Hepatocyte (in vitro differentiated cells): ENCODE measurements at regions not wholly inside any gene's neighbourhood (a gene's known extent, or its start where the extent isn't known, plus 50 kb on each side); places are given as distances from the start of the nearest gene placed in this dataset.

ENCODE experiments used
- DNase-seq: peaks from one replicate; pipeline ENCODE4 v3.0.0-alpha.2; 2016; ENCODE audit warnings: low spot score
- H2AFZ ChIP-seq: fragments of 200-600 bp; sonication (generic); 2 replicates; pipeline ENCODE4 v1.6.0; 2016; ENCODE audit warnings: antibody characterized with exemption, mild to moderate bottlenecking
- H3K27ac ChIP-seq: fragments of 200-600 bp; sonication (generic); 2 replicates; pipeline ENCODE4 v1.5.1; 2016; ENCODE audit warnings: mild to moderate bottlenecking
- H3K27me3 ChIP-seq: fragments of 200-600 bp; sonication (generic); 2 replicates; pipeline ENCODE4 v1.6.1; 2016
- H3K36me3 ChIP-seq: fragments of 200-600 bp; sonication (generic); replicated peaks from 2 replicates; pipeline ENCODE4 v1.5.1; 2016; ENCODE audit warnings: low read depth; ENCODE audit not compliant: insufficient read depth
- H3K4me1 ChIP-seq: fragments of 200-600 bp; sonication (generic); 2 replicates; pipeline ENCODE4 v1.5.1; 2016; ENCODE audit warnings: mild to moderate bottlenecking, moderate library complexity; ENCODE audit not compliant: insufficient read depth
- H3K4me2 ChIP-seq: fragments of 200-600 bp; sonication (generic); 2 replicates; pipeline ENCODE4 v1.6.0; 2016
- H3K4me3 ChIP-seq: fragments of 200-600 bp; sonication (generic); 2 replicates; pipeline ENCODE4 v1.5.1; 2016; ENCODE audit warnings: mild to moderate bottlenecking
- H3K79me2 ChIP-seq: fragments of 200-600 bp; sonication (generic); 2 replicates; pipeline ENCODE4 v1.6.0; 2017; ENCODE audit warnings: mild to moderate bottlenecking
- H3K9me2 ChIP-seq: fragments of 200-600 bp; sonication (generic); replicated peaks from 2 replicates; pipeline ENCODE4 v1.6.0; 2017; ENCODE audit warnings: mild to moderate bottlenecking; ENCODE audit not compliant: insufficient read depth
- H3K9me3 ChIP-seq: fragments of 200-600 bp; sonication (generic); 2 replicates; pipeline ENCODE4 v1.5.1; 2016; ENCODE audit warnings: low read depth, mild to moderate bottlenecking
- H4K20me1 ChIP-seq: fragments of 200-600 bp; sonication (generic); 2 replicates; pipeline ENCODE4 v1.6.0; 2016; ENCODE audit warnings: mild to moderate bottlenecking; ENCODE audit not compliant: insufficient read depth, poor library complexity, severe bottlenecking
- CTCF ChIP-seq: fragments of 200-600 bp; sonication (generic); IDR thresholded peaks from 2 replicates; pipeline ENCODE4 v1.5.1; 2016; ENCODE audit warnings: antibody characterized with exemption, mild to moderate bottlenecking; ENCODE audit not compliant: poor library complexity
- EZH2 ChIP-seq: fragments of 200-600 bp; sonication (generic); IDR thresholded peaks from 2 replicates; pipeline ENCODE4 v1.6.1; 2016; ENCODE audit warnings: antibody characterized with exemption, mild to moderate bottlenecking, borderline replicate concordance
- EZH2phosphoT487 ChIP-seq: fragments of 200-600 bp; sonication (generic); IDR thresholded peaks from one replicate; pipeline ENCODE4 v1.6.1; 2018; ENCODE audit warnings: antibody characterized with exemption, mild to moderate bottlenecking, low read depth, moderate library complexity; ENCODE audit not compliant: unreplicated experiment, severe bottlenecking
- WGBS: methylation state at CpG from one replicate; pipeline ENCODE4 v1.1.6; 2016; ENCODE audit warnings: low lambda C conversion rate; ENCODE audit errors: missing lambda C conversion rate; 5-methylcytosine and 5-hydroxymethylcytosine counted together

GRCh38 chr2:58651930-58652329 is 410.8 kb upstream of the FANCL start:
- H3K27ac ChIP-seq = no peak overlapping the region
- no peaks in the 10 kb centered on the region for H4K20me1 ChIP-seq
- H3K9me3 ChIP-seq = no peaks in the 10 kb centered on the region
- no peaks in the 10 kb centered on the region for H3K27me3 ChIP-seq
- no peaks in the 10 kb centered on the region for H3K9me2 ChIP-seq
- H2AFZ ChIP-seq = no peak overlapping the region
- H3K4me3 ChIP-seq = no peak overlapping the region
- no peak overlapping the region for H3K4me2 ChIP-seq
- no peaks in the 10 kb centered on the region for H3K79me2 ChIP-seq
- no peak for DNase-seq
- 69% methylated on average over 5 of the region's 5 CpGs for WGBS
- no peak for TF ChIP-seq CTCF
- TF ChIP-seq EZH2 = no peak
- no peak for TF ChIP-seq EZH2phosphoT487
- H3K4me1 ChIP-seq = no peaks in the 10 kb centered on the region
- no peaks in the 10 kb centered on the region for H3K36me3 ChIP-seq

GRCh38 chr2:58650781-58651180 is 409.7 kb upstream of the FANCL start:
- WGBS = 87% methylated on average over 3 of the region's 3 CpGs
- Histone ChIP-seq H3K9me2 (no peaks in the 10 kb centered on the region), H4K20me1 (no peaks in the 10 kb centered on the region)

GRCh38 chr2:58649756-58650155 is 408.6 kb upstream of the FANCL start:
- no peak for TF ChIP-seq CTCF
- no peak for TF ChIP-seq EZH2phosphoT487
- TF ChIP-seq EZH2 = no peak

More at GRCh38 chr2:58650781-58651180, 409.7 kb upstream of the FANCL start:
- TF ChIP-seq EZH2 = no peak
- TF ChIP-seq CTCF = no peak
- no peak for TF ChIP-seq EZH2phosphoT487
- Histone ChIP-seq H3K36me3 (no peaks in the 10 kb centered on the region), H3K27ac (no peak overlapping the region), H3K27me3 (no peaks in the 10 kb centered on the region), H2AFZ (no peak overlapping the region), H3K4me2 (no peak overlapping the region), H3K4me3 (no peak overlapping the region), H3K9me3 (no peaks in the 10 kb centered on the region), H3K4me1 (no peaks in the 10 kb centered on the region), H3K79me2 (no peaks in the 10 kb centered on the region)
- DNase-seq = no peak

GRCh38 chr2:58645017-58645416 is 403.9 kb upstream of the FANCL start:
- Histone ChIP-seq H3K79me2 (no peaks in the 10 kb centered on the region), H3K36me3 (no peaks in the 10 kb centered on the region), H2AFZ (no peak overlapping the region), H3K27ac (no peak overlapping the region), H3K27me3 (no peaks in the 10 kb centered on the region), H3K4me1 (no peaks in the 10 kb centered on the region), H3K4me3 (no peak overlapping the region), H3K4me2 (no peak overlapping the region), H3K9me2 (no peaks in the 10 kb centered on the region), H4K20me1 (no peaks in the 10 kb centered on the region), H3K9me3 (no peaks in the 10 kb centered on the region)
- WGBS = 83% methylated on average over 4 of the region's 4 CpGs
- TF ChIP-seq EZH2phosphoT487 = no peak
- TF ChIP-seq EZH2 = no peak
- no peak for TF ChIP-seq CTCF
- no peak for DNase-seq

More at GRCh38 chr2:58649756-58650155, 408.6 kb upstream of the FANCL start:
- no peaks in the 10 kb centered on the region for H3K79me2 ChIP-seq
- no peak overlapping the region for H3K27ac ChIP-seq
- no peaks in the 10 kb centered on the region for H3K27me3 ChIP-seq
- no peak overlapping the region for H3K4me3 ChIP-seq
- no peaks in the 10 kb centered on the region for H3K9me2 ChIP-seq
- no peaks in the 10 kb centered on the region for H3K36me3 ChIP-seq
- DNase-seq = no peak
- 86% methylated on average over 2 of the region's 2 CpGs for WGBS
- no peaks in the 10 kb centered on the region for H3K9me3 ChIP-seq
- no peak overlapping the region for H3K4me2 ChIP-seq
- H2AFZ ChIP-seq = no peak overlapping the region
- no peaks in the 10 kb centered on the region for H4K20me1 ChIP-seq
- no peaks in the 10 kb centered on the region for H3K4me1 ChIP-seq
